GM12873 (cell line): ENCODE measurements at regions not wholly inside any gene's neighbourhood (a gene's known extent, or its start where the extent isn't known, plus 50 kb on each side); places are given as distances from the start of the nearest gene placed in this dataset.

ENCODE experiments used
- CTCF ChIP-seq: IDR thresholded peaks from 2 replicates; pipeline ENCODE4 v1.5.1; 2012; ENCODE audit warnings: low read depth, mild to moderate bottlenecking, moderate library complexity, low read length, control low read depth; ENCODE audit not compliant: insufficient read depth; ENCODE audit errors: missing control alignments

GRCh38 chr6:1250489-1251197 is 61.3 kb upstream of the FOXQ1 start:
- TF ChIP-seq CTCF, result no peak

GRCh38 chr6:1247894-1248293 is 64.0 kb upstream of the FOXQ1 start:
- no peak for TF ChIP-seq CTCF

GRCh38 chr6:1247056-1247455 is 64.8 kb upstream of the FOXQ1 start:
- TF ChIP-seq CTCF, result no peak

- TF ChIP-seq CTCF, result no peak
Measured at GRCh38 chr6:1244941-1245340, 67.0 kb upstream of the FOXQ1 start.

- no peak for TF ChIP-seq CTCF
Measured at GRCh38 chr6:1244278-1244677, 67.6 kb upstream of the FOXQ1 start.

GRCh38 chr6:1242446-1242845 is 69.5 kb upstream of the FOXQ1 start:
- TF ChIP-seq CTCF, result no peak

- no peak for TF ChIP-seq CTCF
Measured at GRCh38 chr6:1242021-1242420, 69.9 kb upstream of the FOXQ1 start.

- TF ChIP-seq CTCF, result no peak
Measured at GRCh38 chr6:1240766-1241318, 71.1 kb upstream of the FOXQ1 start.
